HG03175 (cell line): ENCODE measurements at regions not wholly inside any gene's neighbourhood (a gene's known extent, or its start where the extent isn't known, plus 50 kb on each side); places are given as distances from the start of the nearest gene placed in this dataset.

Experiments used
- ATAC-seq: cut with Tn5 transposase; IDR thresholded peaks from one replicate; pipeline ENCODE4 v1.9.1; 2021; ENCODE audit warnings: mild to moderate bottlenecking, moderate library complexity; ENCODE audit not compliant: unreplicated experiment

- no peak for ATAC-seq
These were observed 171.6 kb upstream of the SATB2 start for GRCh38 chr2:199629301-199629700.

- ATAC-seq = no peak
These were observed 169.7 kb upstream of the SATB2 start for GRCh38 chr2:199627417-199627816.

- no peak for ATAC-seq
These were observed 167.2 kb upstream of the SATB2 start for GRCh38 chr2:199624958-199625357.

GRCh38 chr2:199612509-199613130 lies 154.9 kb upstream of the SATB2 start:
- ATAC-seq = no peak

GRCh38 chr2:199607914-199608313 lies 150.2 kb upstream of the SATB2 start:
- ATAC-seq = no peak

GRCh38 chr2:199606193-199606780 lies 148.5 kb upstream of the SATB2 start:
- no peak for ATAC-seq

GRCh38 chr2:199603721-199604291 lies 146.1 kb upstream of the SATB2 start:
- no peak for ATAC-seq

- ATAC-seq = no peak
These were observed 145.4 kb upstream of the SATB2 start for GRCh38 chr2:199602896-199603717.

GRCh38 chr2:199602271-199602895 lies 144.6 kb upstream of the SATB2 start:
- ATAC-seq = peak; percentile 56

GRCh38 chr2:199596549-199596948 lies 138.8 kb upstream of the SATB2 start:
- ATAC-seq = no peak

GRCh38 chr2:199594443-199594842 lies 136.7 kb upstream of the SATB2 start:
- no peak for ATAC-seq

- no peak for ATAC-seq
These were observed 134.1 kb upstream of the SATB2 start for GRCh38 chr2:199591826-199592225.

- no peak for ATAC-seq
These were observed 132.8 kb upstream of the SATB2 start for GRCh38 chr2:199590321-199591203.

- no peak for ATAC-seq
These were observed 131.6 kb upstream of the SATB2 start for GRCh38 chr2:199589306-199589705.

GRCh38 chr2:199588054-199588453 lies 130.3 kb upstream of the SATB2 start:
- no peak for ATAC-seq

- no peak for ATAC-seq
These were observed 128.9 kb upstream of the SATB2 start for GRCh38 chr2:199586646-199587045.

GRCh38 chr2:199583676-199584075 lies 125.9 kb upstream of the SATB2 start:
- no peak for ATAC-seq

- ATAC-seq = no peak
These were observed 124.2 kb upstream of the SATB2 start for GRCh38 chr2:199581935-199582360.

GRCh38 chr2:199581408-199581807 lies 123.7 kb upstream of the SATB2 start:
- ATAC-seq = no peak

GRCh38 chr2:199575416-199575815 lies 117.7 kb upstream of the SATB2 start:
- no peak for ATAC-seq
